ENCODE measurements at regions not wholly inside any gene's neighbourhood (a gene's known extent, or its start where the extent isn't known, plus 50 kb on each side); places are given as distances from the start of the nearest gene placed in this dataset.

GRCh38 chr16:50996830-50997186 is 154.3 kb downstream of the SALL1 start:
- DNase-seq = no peak
- Histone ChIP-seq H3K27ac (ENCODE audit: low read length) (no peak overlapping the region), H3K79me2 (ENCODE audit: insufficient read depth, low read length) (no peaks in the 10 kb centered on the region), H2AFZ (ENCODE audit: low read depth, low read length) (no peak overlapping the region), H3K4me3 (ENCODE audit: low read depth in 1 of 2, low read length in 2 of 2) (no peak overlapping the region), H4K20me1 (ENCODE audit: insufficient read depth, low read length) (no peaks in the 10 kb centered on the region), H3K9me3 (ENCODE audit: insufficient read depth, low read length, severe bottlenecking) (no peaks in the 10 kb centered on the region), H3K27me3 (ENCODE audit: insufficient read depth, low read length, poor library complexity) (no peaks in the 10 kb centered on the region), H3K9ac (ENCODE audit: low read depth, low read length) (no peak overlapping the region), H3K4me1 (ENCODE audit: insufficient read depth, low read length) (no peaks in the 10 kb centered on the region), H3K4me2 (ENCODE audit: insufficient read depth, low read length) (no peak overlapping the region), H3K36me3 (ENCODE audit: insufficient read depth, low read length) (no peaks in the 10 kb centered on the region)
- ATAC-seq (ENCODE audit: insufficient read depth, low read depth) = no peak
- TF ChIP-seq CTCF (IDR thresholded peaks at IDR 0.05; ENCODE audit: borderline replicate concordance, extremely low read depth, low read length, poor library complexity, severe bottlenecking) = no peak
- TF ChIP-seq EZH2 (IDR thresholded peaks at IDR 0.05; ENCODE audit: borderline replicate concordance, low read depth, low read length, severe bottlenecking) = no peak

GRCh38 chr16:50996166-50996829 is 154.8 kb downstream of the SALL1 start:
- no peak overlapping the region for H3K9ac ChIP-seq (ENCODE audit: low read depth, low read length)
- ATAC-seq (ENCODE audit: insufficient read depth, low read depth) (no peak), DNase-seq (no peak)
- no peak overlapping the region for H2AFZ ChIP-seq (ENCODE audit: low read depth, low read length)
- no peaks in the 10 kb centered on the region for H3K79me2 ChIP-seq (ENCODE audit: insufficient read depth, low read length)
- H3K4me3 ChIP-seq (ENCODE audit: low read depth in 1 of 2, low read length in 2 of 2) = no peak overlapping the region
- no peak overlapping the region for H3K27ac ChIP-seq (ENCODE audit: low read length)
- TF ChIP-seq CTCF (IDR thresholded peaks at IDR 0.05; ENCODE audit: borderline replicate concordance, extremely low read depth, low read length, poor library complexity, severe bottlenecking) = no peak
- TF ChIP-seq EZH2 (IDR thresholded peaks at IDR 0.05; ENCODE audit: borderline replicate concordance, low read depth, low read length, severe bottlenecking) = no peak
- no peaks in the 10 kb centered on the region for H3K4me1 ChIP-seq (ENCODE audit: insufficient read depth, low read length)
- H3K9me3 ChIP-seq (ENCODE audit: insufficient read depth, low read length, severe bottlenecking) = no peaks in the 10 kb centered on the region
- H3K4me2 ChIP-seq (ENCODE audit: insufficient read depth, low read length) = no peak overlapping the region
- no peaks in the 10 kb centered on the region for H3K36me3 ChIP-seq (ENCODE audit: insufficient read depth, low read length)
- H3K27me3 ChIP-seq (ENCODE audit: insufficient read depth, low read length, poor library complexity) = no peaks in the 10 kb centered on the region
- no peaks in the 10 kb centered on the region for H4K20me1 ChIP-seq (ENCODE audit: insufficient read depth, low read length)

GRCh38 chr16:50994995-50995394 is 156.1 kb downstream of the SALL1 start:
- Histone ChIP-seq H4K20me1 (ENCODE audit: insufficient read depth, low read length) (no peaks in the 10 kb centered on the region), H3K27ac (ENCODE audit: low read length) (no peak overlapping the region), H3K79me2 (ENCODE audit: insufficient read depth, low read length) (no peaks in the 10 kb centered on the region), H3K4me2 (ENCODE audit: insufficient read depth, low read length) (no peak overlapping the region), H3K9ac (ENCODE audit: low read depth, low read length) (no peak overlapping the region), H3K36me3 (ENCODE audit: insufficient read depth, low read length) (no peaks in the 10 kb centered on the region), H3K9me3 (ENCODE audit: insufficient read depth, low read length, severe bottlenecking) (no peaks in the 10 kb centered on the region), H2AFZ (ENCODE audit: low read depth, low read length) (no peak overlapping the region), H3K27me3 (ENCODE audit: insufficient read depth, low read length, poor library complexity) (no peaks in the 10 kb centered on the region), H3K4me3 (ENCODE audit: low read depth in 1 of 2, low read length in 2 of 2) (no peak overlapping the region), H3K4me1 (ENCODE audit: insufficient read depth, low read length) (no peaks in the 10 kb centered on the region)
- no peak for ATAC-seq (ENCODE audit: insufficient read depth, low read depth)
- DNase-seq = no peak
- TF ChIP-seq EZH2 (IDR thresholded peaks at IDR 0.05; ENCODE audit: borderline replicate concordance, low read depth, low read length, severe bottlenecking) (no peak), CTCF (IDR thresholded peaks at IDR 0.05; ENCODE audit: borderline replicate concordance, extremely low read depth, low read length, poor library complexity, severe bottlenecking) (no peak)

Measured in DND-41 (cell line).